ENCODE measurements at regions not wholly inside any gene's neighbourhood (a gene's known extent, or its start where the extent isn't known, plus 50 kb on each side); places are given as distances from the start of the nearest gene placed in this dataset.

DNA sequence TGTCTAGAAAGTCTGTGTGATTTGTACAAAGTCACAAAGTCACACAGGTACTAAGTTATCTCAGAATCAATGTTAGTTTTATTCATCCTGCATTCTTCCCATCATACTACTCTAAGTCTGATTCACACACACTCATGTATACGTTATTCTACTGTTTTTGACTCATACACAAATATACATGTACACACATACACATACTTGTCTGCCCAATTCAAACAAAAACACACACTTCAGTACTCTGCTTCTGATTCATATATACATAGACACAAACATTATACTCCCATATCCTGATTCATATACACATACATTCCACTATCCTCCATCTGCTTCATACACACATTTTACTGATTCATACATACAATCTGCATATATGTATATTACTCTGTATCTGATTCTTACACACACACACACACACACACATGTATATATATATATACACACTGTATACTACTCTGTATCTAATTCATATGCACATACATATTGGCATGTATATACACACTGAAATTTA, 69.3 kb downstream of the KLF12 start:
- Histone ChIP-seq H3K27ac (ENCODE audit: low read length) (no peak overlapping the region), H3F3A (ENCODE audit: insufficient read depth, low read length, poor library complexity, severe bottlenecking) (no peaks in the 10 kb centered on the region), H3K4me2 (ENCODE audit: low read length) (no peak overlapping the region), H4K20me1 (ENCODE audit: insufficient read depth) (no peaks in the 10 kb centered on the region), H3K4me3 (ENCODE audit: low read length) (no peak overlapping the region), H3K36me3 (ENCODE audit: insufficient read depth, low read length) (no peaks in the 10 kb centered on the region), H3K27me3 (ENCODE audit: insufficient read depth, low read depth, low read length) (no peaks in the 10 kb centered on the region), H3K79me2 (replicated peaks; ENCODE audit: insufficient read depth, low read length) (peaks cover 68% of the 10 kb centered on the region), H3K9me3 (ENCODE audit: low read length) (no peaks in the 10 kb centered on the region), H3K9me2 (ENCODE audit: insufficient read depth, low read length) (no peaks in the 10 kb centered on the region), H3K9ac (ENCODE audit: low read length) (no peak overlapping the region), H2AFZ (ENCODE audit: low read depth, low read length) (no peak overlapping the region)
- TF ChIP-seq POLR2AphosphoS5 (IDR thresholded peaks at IDR 0.05), result no peak
- no peak for TF ChIP-seq TAF1 (IDR thresholded peaks at IDR 0.05; ENCODE audit: low read depth)
- no peak for TF ChIP-seq EZH2 (IDR thresholded peaks at IDR 0.05; ENCODE audit: borderline replicate concordance, insufficient read depth, low read length, poor library complexity, severe bottlenecking)
- TF ChIP-seq, protein P1, sequence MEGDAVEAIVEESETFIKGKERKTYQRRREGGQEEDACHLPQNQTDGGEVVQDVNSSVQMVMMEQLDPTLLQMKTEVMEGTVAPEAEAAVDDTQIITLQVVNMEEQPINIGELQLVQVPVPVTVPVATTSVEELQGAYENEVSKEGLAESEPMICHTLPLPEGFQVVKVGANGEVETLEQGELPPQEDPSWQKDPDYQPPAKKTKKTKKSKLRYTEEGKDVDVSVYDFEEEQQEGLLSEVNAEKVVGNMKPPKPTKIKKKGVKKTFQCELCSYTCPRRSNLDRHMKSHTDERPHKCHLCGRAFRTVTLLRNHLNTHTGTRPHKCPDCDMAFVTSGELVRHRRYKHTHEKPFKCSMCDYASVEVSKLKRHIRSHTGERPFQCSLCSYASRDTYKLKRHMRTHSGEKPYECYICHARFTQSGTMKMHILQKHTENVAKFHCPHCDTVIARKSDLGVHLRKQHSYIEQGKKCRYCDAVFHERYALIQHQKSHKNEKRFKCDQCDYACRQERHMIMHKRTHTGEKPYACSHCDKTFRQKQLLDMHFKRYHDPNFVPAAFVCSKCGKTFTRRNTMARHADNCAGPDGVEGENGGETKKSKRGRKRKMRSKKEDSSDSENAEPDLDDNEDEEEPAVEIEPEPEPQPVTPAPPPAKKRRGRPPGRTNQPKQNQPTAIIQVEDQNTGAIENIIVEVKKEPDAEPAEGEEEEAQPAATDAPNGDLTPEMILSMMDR (IDR thresholded peaks at IDR 0.05; ENCODE audit: poor library complexity, severe bottlenecking), result no peak

GRCh38 chr13:74063533-74064100, 70.6 kb downstream of the KLF12 start:
- H4K20me1 ChIP-seq (ENCODE audit: insufficient read depth), result no peaks in the 10 kb centered on the region
- H3K9me3 ChIP-seq (ENCODE audit: low read length), result no peaks in the 10 kb centered on the region
- no peaks in the 10 kb centered on the region for H3K27me3 ChIP-seq (ENCODE audit: insufficient read depth, low read depth, low read length)
- no peaks in the 10 kb centered on the region for H3K9me2 ChIP-seq (ENCODE audit: insufficient read depth, low read length)
- TF ChIP-seq TAF1 (IDR thresholded peaks at IDR 0.05; ENCODE audit: low read depth) (no peak), POLR2AphosphoS5 (IDR thresholded peaks at IDR 0.05) (no peak), RAD21 (conservative IDR thresholded peaks at IDR 0.05) (no peak), EZH2 (IDR thresholded peaks at IDR 0.05; ENCODE audit: borderline replicate concordance, insufficient read depth, low read length, poor library complexity, severe bottlenecking) (no peak), MXI1 (conservative IDR thresholded peaks at IDR 0.05; ENCODE audit: poor library complexity, severe bottlenecking) (no peak), SMC3 (conservative IDR thresholded peaks at IDR 0.05; ENCODE audit: poor library complexity) (no peak), EP300 (conservative IDR thresholded peaks at IDR 0.05; ENCODE audit: poor library complexity, severe bottlenecking) (no peak)
- TF ChIP-seq, protein P2, sequence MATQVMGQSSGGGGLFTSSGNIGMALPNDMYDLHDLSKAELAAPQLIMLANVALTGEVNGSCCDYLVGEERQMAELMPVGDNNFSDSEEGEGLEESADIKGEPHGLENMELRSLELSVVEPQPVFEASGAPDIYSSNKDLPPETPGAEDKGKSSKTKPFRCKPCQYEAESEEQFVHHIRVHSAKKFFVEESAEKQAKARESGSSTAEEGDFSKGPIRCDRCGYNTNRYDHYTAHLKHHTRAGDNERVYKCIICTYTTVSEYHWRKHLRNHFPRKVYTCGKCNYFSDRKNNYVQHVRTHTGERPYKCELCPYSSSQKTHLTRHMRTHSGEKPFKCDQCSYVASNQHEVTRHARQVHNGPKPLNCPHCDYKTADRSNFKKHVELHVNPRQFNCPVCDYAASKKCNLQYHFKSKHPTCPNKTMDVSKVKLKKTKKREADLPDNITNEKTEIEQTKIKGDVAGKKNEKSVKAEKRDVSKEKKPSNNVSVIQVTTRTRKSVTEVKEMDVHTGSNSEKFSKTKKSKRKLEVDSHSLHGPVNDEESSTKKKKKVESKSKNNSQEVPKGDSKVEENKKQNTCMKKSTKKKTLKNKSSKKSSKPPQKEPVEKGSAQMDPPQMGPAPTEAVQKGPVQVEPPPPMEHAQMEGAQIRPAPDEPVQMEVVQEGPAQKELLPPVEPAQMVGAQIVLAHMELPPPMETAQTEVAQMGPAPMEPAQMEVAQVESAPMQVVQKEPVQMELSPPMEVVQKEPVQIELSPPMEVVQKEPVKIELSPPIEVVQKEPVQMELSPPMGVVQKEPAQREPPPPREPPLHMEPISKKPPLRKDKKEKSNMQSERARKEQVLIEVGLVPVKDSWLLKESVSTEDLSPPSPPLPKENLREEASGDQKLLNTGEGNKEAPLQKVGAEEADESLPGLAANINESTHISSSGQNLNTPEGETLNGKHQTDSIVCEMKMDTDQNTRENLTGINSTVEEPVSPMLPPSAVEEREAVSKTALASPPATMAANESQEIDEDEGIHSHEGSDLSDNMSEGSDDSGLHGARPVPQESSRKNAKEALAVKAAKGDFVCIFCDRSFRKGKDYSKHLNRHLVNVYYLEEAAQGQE (IDR thresholded peaks at IDR 0.05; ENCODE audit: borderline replicate concordance), result no peak
- TF ChIP-seq, protein P1 (IDR thresholded peaks at IDR 0.05; ENCODE audit: poor library complexity, severe bottlenecking), result no peak
- no peak overlapping the region for H3K27ac ChIP-seq (ENCODE audit: low read length)
- H3K36me3 ChIP-seq (ENCODE audit: insufficient read depth, low read length), result no peaks in the 10 kb centered on the region
- no peak overlapping the region for H3K9ac ChIP-seq (ENCODE audit: low read length)
- H3K79me2 ChIP-seq (replicated peaks; ENCODE audit: insufficient read depth, low read length), result peaks cover 60% of the 10 kb centered on the region
- no peak overlapping the region for H3K4me3 ChIP-seq (ENCODE audit: low read length)
- H3K4me2 ChIP-seq (ENCODE audit: low read length), result no peak overlapping the region
- H3F3A ChIP-seq (ENCODE audit: insufficient read depth, low read length, poor library complexity, severe bottlenecking), result no peaks in the 10 kb centered on the region
- H2AFZ ChIP-seq (ENCODE audit: low read depth, low read length), result no peak overlapping the region

Data from neural cell (in vitro differentiated cells).